Left lobe of liver (tissue), 2 donors: ENCODE measurements at regions not wholly inside any gene's neighbourhood (a gene's known extent, or its start where the extent isn't known, plus 50 kb on each side); places are given as distances from the start of the nearest gene placed in this dataset.
A peak's percentile ranks its signal among the peaks of the same experiment; 100 is the strongest.

Experiments used
- ATAC-seq: fragments of 200-7000 bp; cut with Tn5 transposase; one replicate; pipeline ENCODE4 v1.9.1; 2020; ENCODE audit warnings: mild to moderate bottlenecking, moderate library complexity
- DNase-seq: peaks from one replicate; pipeline ENCODE4 v3.0.0-alpha.2; 2020; ENCODE audit warnings: low spot score
- donor health status: DM: no; HTN: no; CAD: no; lungs with moderate emphysema.
- donor health status: DM: no; HTN: yes; CAD: no.

- peak; percentile 96 for ATAC-seq
- DNase-seq: no peak
Observed at GRCh38 chr6:149176971-149177667, 140.4 kb upstream of the TAB2 start.

- no peak for DNase-seq
- no peak for ATAC-seq
Observed at GRCh38 chr6:149179431-149179830, 138.1 kb upstream of the TAB2 start.

- DNase-seq (no peak), ATAC-seq (no peak)
Observed at GRCh38 chr6:149181304-149181703, 136.2 kb upstream of the TAB2 start.

- ATAC-seq (no peak), DNase-seq (no peak)
Observed at GRCh38 chr6:149182262-149182661, 135.2 kb upstream of the TAB2 start.

GRCh38 chr6:149184523-149184922, 133.0 kb upstream of the TAB2 start:
- DNase-seq (no peak), ATAC-seq (no peak)

GRCh38 chr6:149185799-149186357, 131.6 kb upstream of the TAB2 start:
- no peak for ATAC-seq

GRCh38 chr6:149186873-149187272, 130.6 kb upstream of the TAB2 start:
- ATAC-seq (no peak), DNase-seq (no peak)

More at GRCh38 chr6:149185799-149186357, 131.6 kb upstream of the TAB2 start:
- no peak for DNase-seq

GRCh38 chr6:149190224-149190831, 127.2 kb upstream of the TAB2 start:
- peak; percentile 54 for DNase-seq
- ATAC-seq: no peak

- ATAC-seq (no peak), DNase-seq (no peak)
Observed at GRCh38 chr6:149194820-149195558, 122.5 kb upstream of the TAB2 start.

GRCh38 chr6:149196091-149196490, 121.4 kb upstream of the TAB2 start:
- ATAC-seq (no peak), DNase-seq (no peak)

- ATAC-seq (no peak), DNase-seq (no peak)
Observed at GRCh38 chr6:149197482-149197881, 120.0 kb upstream of the TAB2 start.

GRCh38 chr6:149198265-149198664, 119.2 kb upstream of the TAB2 start:
- DNase-seq: no peak
- no peak for ATAC-seq

- no peak for ATAC-seq
- DNase-seq: no peak
Observed at GRCh38 chr6:149200282-149200945, 117.1 kb upstream of the TAB2 start.

GRCh38 chr6:149201068-149201655, 116.3 kb upstream of the TAB2 start:
- DNase-seq: no peak
- ATAC-seq: no peak

- ATAC-seq: no peak
- DNase-seq: no peak
Observed at GRCh38 chr6:149202100-149202499, 115.4 kb upstream of the TAB2 start.

- no peak for ATAC-seq
- DNase-seq: no peak
Observed at GRCh38 chr6:149202952-149203351, 114.6 kb upstream of the TAB2 start.

GRCh38 chr6:149203509-149203908, 114.0 kb upstream of the TAB2 start:
- DNase-seq: no peak
- ATAC-seq: no peak

- DNase-seq: no peak
- ATAC-seq: no peak
Observed at GRCh38 chr6:149208134-149208601, 109.3 kb upstream of the TAB2 start.

- ATAC-seq (no peak), DNase-seq (no peak)
Observed at GRCh38 chr6:149209871-149210775, 107.4 kb upstream of the TAB2 start.
